GM23338 (cell line): ENCODE measurements at regions not wholly inside any gene's neighbourhood (a gene's known extent, or its start where the extent isn't known, plus 50 kb on each side); places are given as distances from the start of the nearest gene placed in this dataset.

ENCODE experiments used
- ATAC-seq: fragments of 200-7000 bp; cut with Tn5 transposase; 3 replicates; pipeline ENCODE4 v1.9.1; 2020
- DNase-seq: peaks from one replicate; pipeline ENCODE4 v3.0.0-alpha.2; 2015; ENCODE audit warnings: low spot score
- H2AFZ ChIP-seq: fragments of 200-600 bp; sonication (generic); 2 replicates; pipeline ENCODE4 v1.8.0; 2016; ENCODE audit warnings: antibody characterized with exemption, mild to moderate bottlenecking, moderate library complexity
- H3F3A ChIP-seq: fragments of 200-600 bp; sonication (generic); replicated peaks from 2 replicates; pipeline ENCODE4 v1.8.0; 2017; ENCODE audit warnings: antibody characterized with exemption, mixed run types, low read depth
- H3K27ac ChIP-seq: fragments of 200-600 bp; sonication (generic); 2 replicates; pipeline ENCODE4 v1.6.1; 2016; ENCODE audit warnings: low read depth
- H3K27me3 ChIP-seq: fragments of 200-600 bp; sonication (generic); 2 replicates; pipeline ENCODE4 v1.8.0; 2016; ENCODE audit warnings: mild to moderate bottlenecking, mixed run types, moderate library complexity; ENCODE audit not compliant: insufficient read depth
- H3K36me3 ChIP-seq: fragments of 200-600 bp; sonication (generic); 2 replicates; pipeline ENCODE4 v1.8.0; 2016; ENCODE audit warnings: mild to moderate bottlenecking; ENCODE audit not compliant: insufficient read depth
- H3K4me1 ChIP-seq: fragments of 200-600 bp; sonication (generic); 2 replicates; pipeline ENCODE4 v1.8.0; 2016; ENCODE audit warnings: mild to moderate bottlenecking, moderate library complexity; ENCODE audit not compliant: insufficient read depth
- H3K4me2 ChIP-seq: fragments of 200-600 bp; sonication (generic); 2 replicates; pipeline ENCODE4 v1.7.1; 2017; ENCODE audit warnings: mixed run types
- H3K4me3 ChIP-seq: fragments of 200-600 bp; sonication (generic); 2 replicates; pipeline ENCODE4 v1.6.1; 2016; ENCODE audit warnings: mixed run types
- H3K79me2 ChIP-seq: fragments of 200-600 bp; sonication (generic); replicated peaks from 2 replicates; pipeline ENCODE4 v1.8.0; 2017; ENCODE audit warnings: mild to moderate bottlenecking; ENCODE audit not compliant: insufficient read depth
- H3K9me2 ChIP-seq: fragments of 200-600 bp; sonication (generic); 2 replicates; pipeline ENCODE4 v1.8.0; 2017; ENCODE audit not compliant: insufficient read depth
- H4K20me1 ChIP-seq: fragments of 200-600 bp; sonication (generic); replicated peaks from 2 replicates; pipeline ENCODE4 v1.8.0; 2017; ENCODE audit warnings: mild to moderate bottlenecking; ENCODE audit not compliant: insufficient read depth
- H3K27ac Mint-ChIP-seq: 2 replicates; pipeline ENCODE4 v1.8.0; 2020; ENCODE audit warnings: inconsistent platforms, mild to moderate bottlenecking, moderate library complexity, mixed read lengths
- H3K27me3 Mint-ChIP-seq: 3 replicates; pipeline ENCODE4 v1.8.0; 2022; ENCODE audit warnings: low read depth, mild to moderate bottlenecking, moderate library complexity, mixed read lengths, inconsistent platforms; ENCODE audit not compliant: insufficient read depth, poor library complexity
- H3K36me3 Mint-ChIP-seq: 3 replicates; pipeline ENCODE4 v1.8.0; 2021; ENCODE audit warnings: low read depth, mild to moderate bottlenecking, inconsistent platforms, moderate library complexity, mixed read lengths
- H3K4me1 Mint-ChIP-seq: 3 replicates; pipeline ENCODE4 v1.8.0; 2020; ENCODE audit warnings: mild to moderate bottlenecking, inconsistent platforms, mixed read lengths
- H3K4me3 Mint-ChIP-seq: 3 replicates; pipeline ENCODE4 v1.8.0; 2021; ENCODE audit warnings: moderate library complexity, mild to moderate bottlenecking, inconsistent platforms, mixed read lengths
- H3K9me3 Mint-ChIP-seq: 3 replicates; pipeline ENCODE4 v1.8.0; 2020; ENCODE audit warnings: moderate library complexity, mild to moderate bottlenecking, inconsistent platforms, mixed read lengths
- CREB1 ChIP-seq: fragments of 250-450 bp; sonication (Bioruptor Pico); IDR thresholded peaks from 2 replicates; pipeline ENCODE4 v1.5.0; 2020; ENCODE audit warnings: low read depth, mild to moderate bottlenecking, moderate library complexity
- EZH2 ChIP-seq: fragments of 200-600 bp; sonication (generic); IDR thresholded peaks from one replicate; pipeline ENCODE4 v1.8.0; 2017; ENCODE audit warnings: antibody characterized with exemption, mild to moderate bottlenecking, low read depth; ENCODE audit not compliant: unreplicated experiment
- EZH2phosphoT487 ChIP-seq: fragments of 200-600 bp; sonication (generic); IDR thresholded peaks from one replicate; pipeline ENCODE4 v1.8.1; 2018; ENCODE audit warnings: antibody characterized with exemption; ENCODE audit not compliant: unreplicated experiment
- JUNB ChIP-seq: IDR thresholded peaks from one replicate; pipeline ENCODE4 v1.6.1; 2016; ENCODE audit warnings: antibody characterized with exemption; ENCODE audit not compliant: unreplicated experiment
- NANOG ChIP-seq: IDR thresholded peaks from 2 replicates; pipeline ENCODE4 v1.6.1; 2016; ENCODE audit warnings: antibody characterized with exemption, borderline replicate concordance
- POLR2AphosphoS5 ChIP-seq: IDR thresholded peaks from 2 replicates; pipeline ENCODE4 v1.6.1; 2016; ENCODE audit warnings: antibody characterized with exemption, low read depth
- STAT1 ChIP-seq: IDR thresholded peaks from one replicate; pipeline ENCODE4 v1.6.1; 2016; ENCODE audit warnings: antibody characterized with exemption; ENCODE audit not compliant: unreplicated experiment
- ZNF114 ChIP-seq: fragments of 250-450 bp; sonication (Bioruptor Pico); IDR thresholded peaks from 2 replicates; pipeline ENCODE4 v1.5.0; 2020; ENCODE audit warnings: mild to moderate bottlenecking, moderate library complexity
- ZNF331 ChIP-seq: fragments of 250-450 bp; sonication (Bioruptor Pico); IDR thresholded peaks from 2 replicates; pipeline ENCODE4 v1.5.0; 2020; ENCODE audit warnings: low read depth, mild to moderate bottlenecking, moderate library complexity
- TF ChIP-seq, protein P1 (sequence below): IDR thresholded peaks from one replicate; pipeline ENCODE4 v1.6.1; 2018; ENCODE audit warnings: antibody characterized with exemption; ENCODE audit not compliant: unreplicated experiment
- TF ChIP-seq, protein P2 (sequence below): fragments of 250-450 bp; sonication (Bioruptor Pico); IDR thresholded peaks from 2 replicates; pipeline ENCODE4 v1.5.0; 2020; ENCODE audit warnings: mild to moderate bottlenecking, moderate library complexity
- TF ChIP-seq, protein P3 (sequence below), 2 experiments: fragments of 200-600 bp in 1 of 2; sonication (generic) in 1 of 2; conservative IDR thresholded peaks; 2 replicates each; pipeline versions ENCODE4 v1.5.1 to v1.6.1; 2016 to 2017; ENCODE audit warnings: antibody characterized with exemption in 2 of 2, low read depth in 2 of 2, mild to moderate bottlenecking in 2 of 2, moderate library complexity in 1 of 2
- TF ChIP-seq, protein P4 (sequence below): IDR thresholded peaks from 2 replicates; pipeline ENCODE4 v1.6.1; 2016; ENCODE audit warnings: antibody characterized with exemption

- Mint-ChIP-seq H3K36me3 (no peaks in the 10 kb centered on the region), H3K27ac (no peak overlapping the region), H3K4me1 (no peaks in the 10 kb centered on the region), H3K9me3 (no peaks in the 10 kb centered on the region), H3K27me3 (no peaks in the 10 kb centered on the region), H3K4me3 (no peak overlapping the region)
- peaks cover 4% of the 10 kb centered on the region; the same call in 1 of the 2 replicates for H3K4me1 ChIP-seq
- H2AFZ ChIP-seq, result no peak overlapping the region
- H3F3A ChIP-seq, result no peaks in the 10 kb centered on the region
- no peak for ATAC-seq
- H3K79me2 ChIP-seq, result no peaks in the 10 kb centered on the region
- no peak overlapping the region for H3K27ac ChIP-seq
- H3K4me3 ChIP-seq, result no peak overlapping the region
- H3K27me3 ChIP-seq, result no peaks in the 10 kb centered on the region
- H3K36me3 ChIP-seq, result no peaks in the 10 kb centered on the region
- peaks cover 8% of the 10 kb centered on the region for H3K9me2 ChIP-seq
- H4K20me1 ChIP-seq, result no peaks in the 10 kb centered on the region
- no peak for DNase-seq
- H3K4me2 ChIP-seq, result no peak overlapping the region
- TF ChIP-seq, protein P1, sequence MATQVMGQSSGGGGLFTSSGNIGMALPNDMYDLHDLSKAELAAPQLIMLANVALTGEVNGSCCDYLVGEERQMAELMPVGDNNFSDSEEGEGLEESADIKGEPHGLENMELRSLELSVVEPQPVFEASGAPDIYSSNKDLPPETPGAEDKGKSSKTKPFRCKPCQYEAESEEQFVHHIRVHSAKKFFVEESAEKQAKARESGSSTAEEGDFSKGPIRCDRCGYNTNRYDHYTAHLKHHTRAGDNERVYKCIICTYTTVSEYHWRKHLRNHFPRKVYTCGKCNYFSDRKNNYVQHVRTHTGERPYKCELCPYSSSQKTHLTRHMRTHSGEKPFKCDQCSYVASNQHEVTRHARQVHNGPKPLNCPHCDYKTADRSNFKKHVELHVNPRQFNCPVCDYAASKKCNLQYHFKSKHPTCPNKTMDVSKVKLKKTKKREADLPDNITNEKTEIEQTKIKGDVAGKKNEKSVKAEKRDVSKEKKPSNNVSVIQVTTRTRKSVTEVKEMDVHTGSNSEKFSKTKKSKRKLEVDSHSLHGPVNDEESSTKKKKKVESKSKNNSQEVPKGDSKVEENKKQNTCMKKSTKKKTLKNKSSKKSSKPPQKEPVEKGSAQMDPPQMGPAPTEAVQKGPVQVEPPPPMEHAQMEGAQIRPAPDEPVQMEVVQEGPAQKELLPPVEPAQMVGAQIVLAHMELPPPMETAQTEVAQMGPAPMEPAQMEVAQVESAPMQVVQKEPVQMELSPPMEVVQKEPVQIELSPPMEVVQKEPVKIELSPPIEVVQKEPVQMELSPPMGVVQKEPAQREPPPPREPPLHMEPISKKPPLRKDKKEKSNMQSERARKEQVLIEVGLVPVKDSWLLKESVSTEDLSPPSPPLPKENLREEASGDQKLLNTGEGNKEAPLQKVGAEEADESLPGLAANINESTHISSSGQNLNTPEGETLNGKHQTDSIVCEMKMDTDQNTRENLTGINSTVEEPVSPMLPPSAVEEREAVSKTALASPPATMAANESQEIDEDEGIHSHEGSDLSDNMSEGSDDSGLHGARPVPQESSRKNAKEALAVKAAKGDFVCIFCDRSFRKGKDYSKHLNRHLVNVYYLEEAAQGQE, result no peak
- no peak for TF ChIP-seq EZH2
- TF ChIP-seq JUNB, result no peak
- TF ChIP-seq, protein P2, sequence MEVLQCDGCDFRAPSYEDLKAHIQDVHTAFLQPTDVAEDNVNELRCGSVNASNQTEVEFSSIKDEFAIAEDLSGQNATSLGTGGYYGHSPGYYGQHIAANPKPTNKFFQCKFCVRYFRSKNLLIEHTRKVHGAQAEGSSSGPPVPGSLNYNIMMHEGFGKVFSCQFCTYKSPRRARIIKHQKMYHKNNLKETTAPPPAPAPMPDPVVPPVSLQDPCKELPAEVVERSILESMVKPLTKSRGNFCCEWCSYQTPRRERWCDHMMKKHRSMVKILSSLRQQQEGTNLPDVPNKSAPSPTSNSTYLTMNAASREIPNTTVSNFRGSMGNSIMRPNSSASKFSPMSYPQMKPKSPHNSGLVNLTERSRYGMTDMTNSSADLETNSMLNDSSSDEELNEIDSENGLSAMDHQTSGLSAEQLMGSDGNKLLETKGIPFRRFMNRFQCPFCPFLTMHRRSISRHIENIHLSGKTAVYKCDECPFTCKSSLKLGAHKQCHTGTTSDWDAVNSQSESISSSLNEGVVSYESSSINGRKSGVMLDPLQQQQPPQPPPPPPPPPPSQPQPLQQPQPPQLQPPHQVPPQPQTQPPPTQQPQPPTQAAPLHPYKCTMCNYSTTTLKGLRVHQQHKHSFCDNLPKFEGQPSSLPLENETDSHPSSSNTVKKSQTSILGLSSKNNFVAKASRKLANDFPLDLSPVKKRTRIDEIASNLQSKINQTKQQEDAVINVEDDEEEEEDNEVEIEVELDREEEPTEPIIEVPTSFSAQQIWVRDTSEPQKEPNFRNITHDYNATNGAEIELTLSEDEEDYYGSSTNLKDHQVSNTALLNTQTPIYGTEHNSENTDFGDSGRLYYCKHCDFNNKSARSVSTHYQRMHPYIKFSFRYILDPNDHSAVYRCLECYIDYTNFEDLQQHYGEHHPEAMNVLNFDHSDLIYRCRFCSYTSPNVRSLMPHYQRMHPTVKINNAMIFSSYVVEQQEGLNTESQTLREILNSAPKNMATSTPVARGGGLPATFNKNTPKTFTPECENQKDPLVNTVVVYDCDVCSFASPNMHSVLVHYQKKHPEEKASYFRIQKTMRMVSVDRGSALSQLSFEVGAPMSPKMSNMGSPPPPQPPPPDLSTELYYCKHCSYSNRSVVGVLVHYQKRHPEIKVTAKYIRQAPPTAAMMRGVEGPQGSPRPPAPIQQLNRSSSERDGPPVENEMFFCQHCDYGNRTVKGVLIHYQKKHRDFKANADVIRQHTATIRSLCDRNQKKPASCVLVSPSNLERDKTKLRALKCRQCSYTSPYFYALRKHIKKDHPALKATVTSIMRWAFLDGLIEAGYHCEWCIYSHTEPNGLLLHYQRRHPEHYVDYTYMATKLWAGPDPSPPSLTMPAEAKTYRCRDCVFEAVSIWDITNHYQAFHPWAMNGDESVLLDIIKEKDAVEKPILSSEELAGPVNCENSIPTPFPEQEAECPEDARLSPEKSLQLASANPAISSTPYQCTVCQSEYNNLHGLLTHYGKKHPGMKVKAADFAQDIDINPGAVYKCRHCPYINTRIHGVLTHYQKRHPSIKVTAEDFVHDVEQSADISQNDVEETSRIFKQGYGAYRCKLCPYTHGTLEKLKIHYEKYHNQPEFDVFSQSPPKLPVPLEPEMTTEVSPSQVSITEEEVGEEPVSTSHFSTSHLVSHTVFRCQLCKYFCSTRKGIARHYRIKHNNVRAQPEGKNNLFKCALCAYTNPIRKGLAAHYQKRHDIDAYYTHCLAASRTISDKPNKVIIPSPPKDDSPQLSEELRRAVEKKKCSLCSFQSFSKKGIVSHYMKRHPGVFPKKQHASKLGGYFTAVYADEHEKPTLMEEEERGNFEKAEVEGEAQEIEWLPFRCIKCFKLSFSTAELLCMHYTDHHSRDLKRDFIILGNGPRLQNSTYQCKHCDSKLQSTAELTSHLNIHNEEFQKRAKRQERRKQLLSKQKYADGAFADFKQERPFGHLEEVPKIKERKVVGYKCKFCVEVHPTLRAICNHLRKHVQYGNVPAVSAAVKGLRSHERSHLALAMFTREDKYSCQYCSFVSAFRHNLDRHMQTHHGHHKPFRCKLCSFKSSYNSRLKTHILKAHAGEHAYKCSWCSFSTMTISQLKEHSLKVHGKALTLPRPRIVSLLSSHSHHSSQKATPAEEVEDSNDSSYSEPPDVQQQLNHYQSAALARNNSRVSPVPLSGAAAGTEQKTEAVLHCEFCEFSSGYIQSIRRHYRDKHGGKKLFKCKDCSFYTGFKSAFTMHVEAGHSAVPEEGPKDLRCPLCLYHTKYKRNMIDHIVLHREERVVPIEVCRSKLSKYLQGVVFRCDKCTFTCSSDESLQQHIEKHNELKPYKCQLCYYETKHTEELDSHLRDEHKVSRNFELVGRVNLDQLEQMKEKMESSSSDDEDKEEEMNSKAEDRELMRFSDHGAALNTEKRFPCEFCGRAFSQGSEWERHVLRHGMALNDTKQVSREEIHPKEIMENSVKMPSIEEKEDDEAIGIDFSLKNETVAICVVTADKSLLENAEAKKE (CRISPR knock-in tag), result no peak
- TF ChIP-seq ZNF331 (CRISPR knock-in tag), result no peak
- no peak for TF ChIP-seq STAT1
- TF ChIP-seq EZH2phosphoT487, result no peak
- no peak for TF ChIP-seq NANOG
- TF ChIP-seq ZNF114 (CRISPR knock-in tag), result no peak
- TF ChIP-seq CREB1, result no peak
- no peak for TF ChIP-seq POLR2AphosphoS5
- TF ChIP-seq, protein P3, sequence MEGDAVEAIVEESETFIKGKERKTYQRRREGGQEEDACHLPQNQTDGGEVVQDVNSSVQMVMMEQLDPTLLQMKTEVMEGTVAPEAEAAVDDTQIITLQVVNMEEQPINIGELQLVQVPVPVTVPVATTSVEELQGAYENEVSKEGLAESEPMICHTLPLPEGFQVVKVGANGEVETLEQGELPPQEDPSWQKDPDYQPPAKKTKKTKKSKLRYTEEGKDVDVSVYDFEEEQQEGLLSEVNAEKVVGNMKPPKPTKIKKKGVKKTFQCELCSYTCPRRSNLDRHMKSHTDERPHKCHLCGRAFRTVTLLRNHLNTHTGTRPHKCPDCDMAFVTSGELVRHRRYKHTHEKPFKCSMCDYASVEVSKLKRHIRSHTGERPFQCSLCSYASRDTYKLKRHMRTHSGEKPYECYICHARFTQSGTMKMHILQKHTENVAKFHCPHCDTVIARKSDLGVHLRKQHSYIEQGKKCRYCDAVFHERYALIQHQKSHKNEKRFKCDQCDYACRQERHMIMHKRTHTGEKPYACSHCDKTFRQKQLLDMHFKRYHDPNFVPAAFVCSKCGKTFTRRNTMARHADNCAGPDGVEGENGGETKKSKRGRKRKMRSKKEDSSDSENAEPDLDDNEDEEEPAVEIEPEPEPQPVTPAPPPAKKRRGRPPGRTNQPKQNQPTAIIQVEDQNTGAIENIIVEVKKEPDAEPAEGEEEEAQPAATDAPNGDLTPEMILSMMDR (conservative IDR thresholded peaks at IDR 0.05; ENCODE audit: low read depth in 2 of 2), result no peak
- TF ChIP-seq, protein P4, sequence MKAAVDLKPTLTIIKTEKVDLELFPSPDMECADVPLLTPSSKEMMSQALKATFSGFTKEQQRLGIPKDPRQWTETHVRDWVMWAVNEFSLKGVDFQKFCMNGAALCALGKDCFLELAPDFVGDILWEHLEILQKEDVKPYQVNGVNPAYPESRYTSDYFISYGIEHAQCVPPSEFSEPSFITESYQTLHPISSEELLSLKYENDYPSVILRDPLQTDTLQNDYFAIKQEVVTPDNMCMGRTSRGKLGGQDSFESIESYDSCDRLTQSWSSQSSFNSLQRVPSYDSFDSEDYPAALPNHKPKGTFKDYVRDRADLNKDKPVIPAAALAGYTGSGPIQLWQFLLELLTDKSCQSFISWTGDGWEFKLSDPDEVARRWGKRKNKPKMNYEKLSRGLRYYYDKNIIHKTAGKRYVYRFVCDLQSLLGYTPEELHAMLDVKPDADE, result no peak
These were observed 89.7 kb upstream of the NAMPT start for GRCh38 chr7:106374437-106374836.
